ENCODE measurements at regions not wholly inside any gene's neighbourhood (a gene's known extent, or its start where the extent isn't known, plus 50 kb on each side); places are given as distances from the start of the nearest gene placed in this dataset.

- no peaks in the 10 kb centered on the region for H3K27me3 ChIP-seq (replicated peaks; ENCODE audit: insufficient read depth)
- no peak overlapping the region for H3K27ac ChIP-seq
- H3K4me1 ChIP-seq (ENCODE audit: control insufficient read depth in 1 of 2, low read depth in 2 of 2) = no peaks in the 10 kb centered on the region
- ATAC-seq (ENCODE audit: insufficient number of reproducible peaks, low FRiP score, low read depth) (no peak), DNase-seq (ENCODE audit: low spot score) (no peak)
- TF ChIP-seq CTCF (IDR thresholded peaks at IDR 0.05) = no peak
- H3K4me3 ChIP-seq = no peak overlapping the region
- no peaks in the 10 kb centered on the region for H3K9me3 ChIP-seq
- no peaks in the 10 kb centered on the region for H3K36me3 ChIP-seq
Observed at GRCh38 chr15:87267798-87268197, 988.7 kb downstream of the NTRK3 start.

GRCh38 chr15:87263871-87264270 lies 992.7 kb downstream of the NTRK3 start:
- no peaks in the 10 kb centered on the region for H3K4me1 ChIP-seq (ENCODE audit: control insufficient read depth in 1 of 2, low read depth in 2 of 2)
- no peaks in the 10 kb centered on the region for H3K27me3 ChIP-seq (replicated peaks; ENCODE audit: insufficient read depth)
- H3K9me3 ChIP-seq = no peaks in the 10 kb centered on the region
- DNase-seq (ENCODE audit: low spot score) (no peak), ATAC-seq (ENCODE audit: insufficient number of reproducible peaks, low FRiP score, low read depth) (no peak)
- no peak overlapping the region for H3K27ac ChIP-seq
- TF ChIP-seq CTCF (IDR thresholded peaks at IDR 0.05) = no peak
- no peak overlapping the region for H3K4me3 ChIP-seq
- H3K36me3 ChIP-seq = no peaks in the 10 kb centered on the region

- Histone ChIP-seq H3K27me3 (replicated peaks; ENCODE audit: insufficient read depth) (no peaks in the 10 kb centered on the region), H3K4me1 (ENCODE audit: control insufficient read depth in 1 of 2, low read depth in 2 of 2) (no peaks in the 10 kb centered on the region), H3K36me3 (no peaks in the 10 kb centered on the region), H3K9me3 (no peaks in the 10 kb centered on the region), H3K4me3 (no peak overlapping the region), H3K27ac (no peak overlapping the region)
- DNase-seq (ENCODE audit: low spot score) (no peak), ATAC-seq (ENCODE audit: insufficient number of reproducible peaks, low FRiP score, low read depth) (no peak)
- no peak for TF ChIP-seq CTCF (IDR thresholded peaks at IDR 0.05)
Observed at GRCh38 chr15:87263296-87263695, 993.2 kb downstream of the NTRK3 start.

- no peaks in the 10 kb centered on the region for H3K9me3 ChIP-seq
- no peaks in the 10 kb centered on the region for H3K27me3 ChIP-seq (replicated peaks; ENCODE audit: insufficient read depth)
- ATAC-seq (ENCODE audit: insufficient number of reproducible peaks, low FRiP score, low read depth) = no peak
- no peaks in the 10 kb centered on the region for H3K36me3 ChIP-seq
- no peak overlapping the region for H3K4me3 ChIP-seq
- no peak overlapping the region for H3K27ac ChIP-seq
- DNase-seq (ENCODE audit: low spot score) = no peak
- no peaks in the 10 kb centered on the region for H3K4me1 ChIP-seq (ENCODE audit: control insufficient read depth in 1 of 2, low read depth in 2 of 2)
- TF ChIP-seq CTCF (IDR thresholded peaks at IDR 0.05) = no peak
Observed at GRCh38 chr15:87245592-87245991, 1010.9 kb downstream of the NTRK3 start.

- no peak for ATAC-seq (ENCODE audit: insufficient number of reproducible peaks, low FRiP score, low read depth)
- Histone ChIP-seq H3K36me3 (no peaks in the 10 kb centered on the region), H3K27me3 (replicated peaks; ENCODE audit: insufficient read depth) (no peaks in the 10 kb centered on the region), H3K9me3 (no peaks in the 10 kb centered on the region), H3K27ac (no peak overlapping the region), H3K4me1 (ENCODE audit: control insufficient read depth in 1 of 2, low read depth in 2 of 2) (no peaks in the 10 kb centered on the region), H3K4me3 (no peak overlapping the region)
- no peak for DNase-seq (ENCODE audit: low spot score)
- no peak for TF ChIP-seq CTCF (IDR thresholded peaks at IDR 0.05)
Observed at GRCh38 chr15:87243474-87243873, 1013.1 kb downstream of the NTRK3 start.
